Parathyroid adenoma (tissue), 2 donors: ENCODE measurements at regions not wholly inside any gene's neighbourhood (a gene's known extent, or its start where the extent isn't known, plus 50 kb on each side); places are given as distances from the start of the nearest gene placed in this dataset.

Experiments
- H2AFZ ChIP-seq: fragments of 300-600 bp; sonication (generic); one replicate; pipeline ENCODE4 v1.7.0; 2017; ENCODE audit warnings: antibody characterized with exemption, mild to moderate bottlenecking
- H3K27ac ChIP-seq: fragments of 300-600 bp; sonication (generic); one replicate; pipeline ENCODE4 v1.7.0; 2017
- H3K27me3 ChIP-seq: fragments of 300-600 bp; sonication (generic); one replicate; pipeline ENCODE4 v1.7.0; 2017; ENCODE audit warnings: low read length; ENCODE audit not compliant: control insufficient read depth, insufficient read depth
- H3K36me3 ChIP-seq: fragments of 300-600 bp; sonication (generic); one replicate; pipeline ENCODE4 v1.7.0; 2017; ENCODE audit warnings: low read length; ENCODE audit not compliant: control insufficient read depth, insufficient read depth
- H3K4me1 ChIP-seq: fragments of 300-600 bp; sonication (generic); one replicate; pipeline ENCODE4 v1.7.0; 2017; ENCODE audit warnings: control low read depth
- H3K4me2 ChIP-seq: fragments of 300-600 bp; sonication (generic); one replicate; pipeline ENCODE4 v1.7.0; 2017; ENCODE audit warnings: low read length
- H3K4me3 ChIP-seq: fragments of 300-600 bp; sonication (generic); one replicate; pipeline ENCODE4 v1.7.0; 2017; ENCODE audit warnings: low read depth, low read length
- H3K79me2 ChIP-seq: fragments of 300-600 bp; sonication (generic); one replicate; pipeline ENCODE4 v1.7.0; 2017; ENCODE audit warnings: control low read depth
- H3K9ac ChIP-seq: fragments of 300-600 bp; sonication (generic); one replicate; pipeline ENCODE4 v1.7.0; 2017; ENCODE audit warnings: mild to moderate bottlenecking
- H3K9me3 ChIP-seq: fragments of 300-600 bp; sonication (generic); one replicate; pipeline ENCODE4 v1.7.0; 2017; ENCODE audit warnings: low read length; ENCODE audit not compliant: control insufficient read depth
- TF ChIP-seq, protein P1 (sequence below): fragments of 300-600 bp; sonication (generic); IDR thresholded peaks from one replicate; pipeline ENCODE4 v1.7.0; 2017; ENCODE audit warnings: antibody characterized with exemption, mild to moderate bottlenecking
- donor health status: primary hyperparathyroidism.

GRCh38 chr5:166276006-166276405 lies 2015.4 kb upstream of the WWC1 start:
- no peaks in the 10 kb centered on the region for H3K4me1 ChIP-seq
- TF ChIP-seq, protein P1, sequence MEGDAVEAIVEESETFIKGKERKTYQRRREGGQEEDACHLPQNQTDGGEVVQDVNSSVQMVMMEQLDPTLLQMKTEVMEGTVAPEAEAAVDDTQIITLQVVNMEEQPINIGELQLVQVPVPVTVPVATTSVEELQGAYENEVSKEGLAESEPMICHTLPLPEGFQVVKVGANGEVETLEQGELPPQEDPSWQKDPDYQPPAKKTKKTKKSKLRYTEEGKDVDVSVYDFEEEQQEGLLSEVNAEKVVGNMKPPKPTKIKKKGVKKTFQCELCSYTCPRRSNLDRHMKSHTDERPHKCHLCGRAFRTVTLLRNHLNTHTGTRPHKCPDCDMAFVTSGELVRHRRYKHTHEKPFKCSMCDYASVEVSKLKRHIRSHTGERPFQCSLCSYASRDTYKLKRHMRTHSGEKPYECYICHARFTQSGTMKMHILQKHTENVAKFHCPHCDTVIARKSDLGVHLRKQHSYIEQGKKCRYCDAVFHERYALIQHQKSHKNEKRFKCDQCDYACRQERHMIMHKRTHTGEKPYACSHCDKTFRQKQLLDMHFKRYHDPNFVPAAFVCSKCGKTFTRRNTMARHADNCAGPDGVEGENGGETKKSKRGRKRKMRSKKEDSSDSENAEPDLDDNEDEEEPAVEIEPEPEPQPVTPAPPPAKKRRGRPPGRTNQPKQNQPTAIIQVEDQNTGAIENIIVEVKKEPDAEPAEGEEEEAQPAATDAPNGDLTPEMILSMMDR = no peak
- H2AFZ ChIP-seq = no peak overlapping the region
- H3K36me3 ChIP-seq = no peaks in the 10 kb centered on the region
- no peak overlapping the region for H3K4me3 ChIP-seq
- no peak overlapping the region for H3K9ac ChIP-seq
- no peak overlapping the region for H3K27ac ChIP-seq
- H3K79me2 ChIP-seq = no peaks in the 10 kb centered on the region
- no peaks in the 10 kb centered on the region for H3K27me3 ChIP-seq
- no peak overlapping the region for H3K4me2 ChIP-seq
- H3K9me3 ChIP-seq = no peaks in the 10 kb centered on the region

DNA sequence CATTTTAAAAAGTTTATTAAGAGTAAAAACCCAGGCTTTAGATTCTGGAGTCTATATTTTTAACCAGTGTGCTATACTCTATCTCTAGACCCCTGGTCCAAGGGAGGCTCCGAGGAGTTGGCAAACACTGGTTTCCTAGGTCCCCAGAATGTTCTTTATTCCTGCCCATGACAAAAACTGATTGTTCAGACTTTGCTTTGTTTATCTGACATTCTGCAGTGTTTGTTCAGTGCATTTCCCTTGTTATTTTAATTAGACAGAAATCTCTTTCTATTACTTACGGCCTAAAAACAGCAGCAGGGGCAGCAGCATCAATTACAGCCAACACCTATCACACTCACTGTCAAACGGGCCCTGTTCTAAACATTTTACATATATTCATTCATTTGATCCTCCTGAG lies 2011.6 kb upstream of the WWC1 start:
- Histone ChIP-seq H3K4me1 (no peaks in the 10 kb centered on the region), H3K4me2 (no peak overlapping the region), H3K79me2 (no peaks in the 10 kb centered on the region), H2AFZ (no peak overlapping the region), H3K36me3 (no peaks in the 10 kb centered on the region), H3K27me3 (no peaks in the 10 kb centered on the region), H3K9ac (no peak overlapping the region), H3K4me3 (no peak overlapping the region), H3K9me3 (no peaks in the 10 kb centered on the region), H3K27ac (no peak overlapping the region)
- TF ChIP-seq, protein P1 = no peak

- Histone ChIP-seq H3K27me3 (no peaks in the 10 kb centered on the region), H3K4me2 (no peak overlapping the region), H3K36me3 (no peaks in the 10 kb centered on the region), H3K79me2 (no peaks in the 10 kb centered on the region), H3K9ac (no peak overlapping the region), H3K4me3 (no peak overlapping the region), H3K4me1 (no peaks in the 10 kb centered on the region), H3K27ac (no peak overlapping the region), H2AFZ (no peak overlapping the region), H3K9me3 (no peaks in the 10 kb centered on the region)
- TF ChIP-seq, protein P1 = no peak
These were observed 2010.0 kb upstream of the WWC1 start for GRCh38 chr5:166281433-166281832.

DNA sequence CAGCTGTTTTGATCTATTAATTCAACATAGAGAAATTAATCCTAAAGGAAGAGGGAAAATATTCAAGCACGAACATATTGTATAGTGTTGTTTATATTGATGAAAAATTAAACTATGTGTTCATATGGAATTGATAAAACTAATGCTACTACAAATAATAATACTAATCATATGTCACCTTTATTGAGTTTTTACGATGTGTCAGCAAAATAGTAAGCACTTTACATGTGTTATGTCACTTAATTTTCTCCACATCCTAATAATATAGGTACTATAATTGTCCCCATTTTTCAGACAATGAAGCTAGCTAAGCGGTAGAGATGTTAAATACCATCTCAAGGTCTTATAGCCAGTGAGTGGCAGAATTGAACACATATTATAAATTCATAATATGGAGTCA lies 2008.5 kb upstream of the WWC1 start:
- Histone ChIP-seq H3K79me2 (no peaks in the 10 kb centered on the region), H3K4me2 (no peak overlapping the region), H3K27ac (no peak overlapping the region), H3K9ac (no peak overlapping the region), H3K4me3 (no peak overlapping the region), H3K9me3 (no peaks in the 10 kb centered on the region), H3K4me1 (no peaks in the 10 kb centered on the region), H2AFZ (no peak overlapping the region), H3K36me3 (no peaks in the 10 kb centered on the region), H3K27me3 (no peaks in the 10 kb centered on the region)
- TF ChIP-seq, protein P1 = no peak

- no peak overlapping the region for H3K27ac ChIP-seq
- no peaks in the 10 kb centered on the region for H3K4me1 ChIP-seq
- H3K79me2 ChIP-seq = no peaks in the 10 kb centered on the region
- no peak overlapping the region for H3K4me3 ChIP-seq
- no peak overlapping the region for H3K9ac ChIP-seq
- no peaks in the 10 kb centered on the region for H3K36me3 ChIP-seq
- TF ChIP-seq, protein P1 = no peak
- H3K27me3 ChIP-seq = no peaks in the 10 kb centered on the region
- H3K4me2 ChIP-seq = no peak overlapping the region
- no peak overlapping the region for H2AFZ ChIP-seq
- H3K9me3 ChIP-seq = no peaks in the 10 kb centered on the region
These were observed 2006.1 kb upstream of the WWC1 start for GRCh38 chr5:166285361-166285760.
